Stimulated activated CD4-positive, alpha-beta T cell treated with anti-CD3 and anti-CD28 coated beads, TNF-alpha, amount 100 ng/mL, for 24 hours (primary cell): ENCODE measurements at regions not wholly inside any gene's neighbourhood (a gene's known extent, or its start where the extent isn't known, plus 50 kb on each side); places are given as distances from the start of the nearest gene placed in this dataset.
A peak's percentile ranks its signal among the peaks of the same experiment; 100 is the strongest.
"Not testable (repeated sequence)": the region's sequence is repeated elsewhere in the genome, so short reads cannot be mapped to it uniquely, and the experiment has no call there.

ENCODE experiments used
- DNase-seq, 3 experiments: peaks; one replicate each; pipeline ENCODE4 v3.0.0-alpha.2; 2020; ENCODE audit warnings: low read depth in 3 of 3

GRCh38 chr20:25844640-25845039 lies 148.0 kb upstream of the ZNF337 start:
- DNase-seq: not testable (repeated sequence)

- not testable (repeated sequence) for DNase-seq
Observed at GRCh38 chr20:25813511-25813910, 116.9 kb upstream of the ZNF337 start.

GRCh38 chr20:25798174-25798993 lies 101.7 kb upstream of the ZNF337 start:
- DNase-seq: not testable (repeated sequence)

GRCh38 chr20:25797062-25797461 lies 100.4 kb upstream of the ZNF337 start:
- DNase-seq: not testable (repeated sequence)

- not testable (repeated sequence) for DNase-seq
Observed at GRCh38 chr20:25777241-25777640, 80.6 kb upstream of the ZNF337 start.

GRCh38 chr20:25774711-25775110 lies 78.1 kb upstream of the ZNF337 start:
- not testable (repeated sequence) for DNase-seq

GRCh38 chr20:25774203-25774602 lies 77.5 kb upstream of the ZNF337 start:
- not testable (repeated sequence) for DNase-seq

- not testable (repeated sequence) for DNase-seq
Observed at GRCh38 chr20:25772437-25772836, 75.8 kb upstream of the ZNF337 start.

- DNase-seq: not testable (repeated sequence)
Observed at GRCh38 chr20:25771818-25772217, 75.2 kb upstream of the ZNF337 start.

GRCh38 chr20:25761596-25761995 lies 64.9 kb upstream of the ZNF337 start:
- DNase-seq: no peak

- DNase-seq: not testable (repeated sequence)
Observed at GRCh38 chr20:25761046-25761445, 64.4 kb upstream of the ZNF337 start.

GRCh38 chr20:25750765-25751696 lies 54.4 kb upstream of the ZNF337 start:
- DNase-seq: peak; percentile 28 to 44 (median 35)

- DNase-seq: no peak
Observed at GRCh38 chr20:25750220-25750764, 53.6 kb upstream of the ZNF337 start.

GRCh38 chr20:25749649-25750048 lies 53.0 kb upstream of the ZNF337 start:
- no peak for DNase-seq
